Karpas-422 (cell line): ENCODE measurements at regions not wholly inside any gene's neighbourhood (a gene's known extent, or its start where the extent isn't known, plus 50 kb on each side); places are given as distances from the start of the nearest gene placed in this dataset.

Experiments
- DNase-seq: peaks from one replicate; pipeline ENCODE4 v3.0.0-alpha.2; 2015
- H2AFZ ChIP-seq: fragments of 200-600 bp; sonication (generic); 2 replicates; pipeline ENCODE4 v1.6.1; 2014; ENCODE audit warnings: antibody characterized with exemption, low read length, mixed read lengths
- H3K27ac ChIP-seq: fragments of 200-600 bp; sonication (generic); 2 replicates; pipeline ENCODE4 v1.5.1; 2014; ENCODE audit warnings: mild to moderate bottlenecking, low read length, moderate library complexity
- H3K27me3 ChIP-seq: fragments of 200-600 bp; sonication (generic); 2 replicates; pipeline ENCODE4 v1.6.1; 2014; ENCODE audit warnings: low read length, mixed read lengths
- H3K36me3 ChIP-seq: fragments of 200-600 bp; sonication (generic); 2 replicates; pipeline ENCODE4 v1.6.1; 2014; ENCODE audit warnings: low read length, mixed read lengths; ENCODE audit not compliant: insufficient read depth
- H3K4me1 ChIP-seq: fragments of 200-600 bp; sonication (generic); 2 replicates; pipeline ENCODE4 v1.6.1; 2014; ENCODE audit warnings: mild to moderate bottlenecking, low read length, mixed read lengths
- H3K4me2 ChIP-seq: fragments of 200-600 bp; sonication (generic); 2 replicates; pipeline ENCODE4 v1.6.1; 2014; ENCODE audit warnings: low read length, low read depth, mild to moderate bottlenecking; ENCODE audit not compliant: poor library complexity, severe bottlenecking
- H3K4me3 ChIP-seq: fragments of 200-600 bp; sonication (generic); 2 replicates; pipeline ENCODE4 v1.5.1; 2014; ENCODE audit warnings: mild to moderate bottlenecking, antibody characterized with exemption, low read length, mixed read lengths
- H3K79me2 ChIP-seq: fragments of 200-600 bp; sonication (generic); 2 replicates; pipeline ENCODE4 v1.6.1; 2014; ENCODE audit warnings: mild to moderate bottlenecking, low read length, mixed read lengths
- H3K9ac ChIP-seq: fragments of 200-600 bp; sonication (generic); 2 replicates; pipeline ENCODE4 v1.6.0; 2014; ENCODE audit warnings: low read length
- H3K9me2 ChIP-seq: fragments of 200-600 bp; sonication (generic), shearing (Covaris generic); replicated peaks from 2 replicates; pipeline ENCODE4 v1.6.0; 2014; ENCODE audit warnings: mild to moderate bottlenecking, low read length, moderate library complexity; ENCODE audit not compliant: insufficient read depth
- H3K9me3 ChIP-seq: fragments of 300-700, 200-600 bp; sonication (generic); 2 replicates; pipeline ENCODE4 v1.6.1; 2014; ENCODE audit warnings: low read length, mixed read lengths
- H4K20me1 ChIP-seq: fragments of 200-600 bp; sonication (generic); 2 replicates; pipeline ENCODE4 v1.6.1; 2014; ENCODE audit warnings: mild to moderate bottlenecking, antibody characterized with exemption, low read length, low read depth; ENCODE audit not compliant: insufficient read depth

- H3K27me3 ChIP-seq, result no peaks in the 10 kb centered on the region
- H3K79me2 ChIP-seq, result no peaks in the 10 kb centered on the region
- no peaks in the 10 kb centered on the region for H3K36me3 ChIP-seq
- H3K27ac ChIP-seq, result no peak overlapping the region
- no peaks in the 10 kb centered on the region; the same call in 1 of the 2 replicates for H3K9me2 ChIP-seq
- no peaks in the 10 kb centered on the region for H4K20me1 ChIP-seq
- no peak overlapping the region for H2AFZ ChIP-seq
- H3K4me2 ChIP-seq, result no peak overlapping the region
- H3K4me3 ChIP-seq, result no peak overlapping the region
- H3K9ac ChIP-seq, result no peak overlapping the region
- no peaks in the 10 kb centered on the region for H3K4me1 ChIP-seq
- H3K9me3 ChIP-seq, result no peaks in the 10 kb centered on the region
- DNase-seq, result no peak
Measured at GRCh38 chr3:117380631-117381030, 671.1 kb downstream of the TUSC7 start.

GRCh38 chr3:117393119-117393518 lies 683.5 kb downstream of the TUSC7 start:
- no peaks in the 10 kb centered on the region for H4K20me1 ChIP-seq
- H3K9me3 ChIP-seq, result no peaks in the 10 kb centered on the region
- H2AFZ ChIP-seq, result no peak overlapping the region
- no peak overlapping the region for H3K4me2 ChIP-seq
- no peak overlapping the region for H3K4me3 ChIP-seq
- H3K27ac ChIP-seq, result no peak overlapping the region
- H3K9ac ChIP-seq, result no peak overlapping the region
- H3K79me2 ChIP-seq, result no peaks in the 10 kb centered on the region
- no peaks in the 10 kb centered on the region for H3K4me1 ChIP-seq
- H3K9me2 ChIP-seq, result no peaks in the 10 kb centered on the region
- H3K27me3 ChIP-seq, result no peaks in the 10 kb centered on the region
- no peaks in the 10 kb centered on the region for H3K36me3 ChIP-seq
- DNase-seq, result no peak

- no peak overlapping the region for H3K4me2 ChIP-seq
- no peak overlapping the region for H2AFZ ChIP-seq
- H3K79me2 ChIP-seq, result no peaks in the 10 kb centered on the region
- H3K9me2 ChIP-seq, result no peaks in the 10 kb centered on the region
- no peaks in the 10 kb centered on the region for H3K27me3 ChIP-seq
- H3K27ac ChIP-seq, result no peak overlapping the region
- H3K4me3 ChIP-seq, result no peak overlapping the region
- no peaks in the 10 kb centered on the region for H3K4me1 ChIP-seq
- H4K20me1 ChIP-seq, result no peaks in the 10 kb centered on the region
- H3K36me3 ChIP-seq, result no peaks in the 10 kb centered on the region
- H3K9ac ChIP-seq, result no peak overlapping the region
- H3K9me3 ChIP-seq, result no peaks in the 10 kb centered on the region
- DNase-seq, result no peak
Measured at GRCh38 chr3:117398141-117398899, 688.7 kb downstream of the TUSC7 start.

- H3K4me1 ChIP-seq, result no peaks in the 10 kb centered on the region
- H3K4me3 ChIP-seq, result no peak overlapping the region
- no peak for DNase-seq
- H2AFZ ChIP-seq, result no peak overlapping the region
- no peaks in the 10 kb centered on the region for H3K36me3 ChIP-seq
- no peaks in the 10 kb centered on the region for H3K27me3 ChIP-seq
- no peaks in the 10 kb centered on the region for H3K9me2 ChIP-seq
- no peaks in the 10 kb centered on the region for H3K79me2 ChIP-seq
- H3K4me2 ChIP-seq, result no peak overlapping the region
- H3K9me3 ChIP-seq, result no peaks in the 10 kb centered on the region
- no peak overlapping the region for H3K9ac ChIP-seq
- no peaks in the 10 kb centered on the region for H4K20me1 ChIP-seq
- no peak overlapping the region for H3K27ac ChIP-seq
Measured at GRCh38 chr3:117399311-117400078, 689.9 kb downstream of the TUSC7 start.

- H3K4me1 ChIP-seq, result no peaks in the 10 kb centered on the region
- H4K20me1 ChIP-seq, result no peaks in the 10 kb centered on the region
- H3K36me3 ChIP-seq, result no peaks in the 10 kb centered on the region
- H3K4me3 ChIP-seq, result no peak overlapping the region
- no peak overlapping the region for H3K9ac ChIP-seq
- no peak for DNase-seq
- H3K4me2 ChIP-seq, result no peak overlapping the region
- H2AFZ ChIP-seq, result no peak overlapping the region
- no peak overlapping the region for H3K27ac ChIP-seq
- no peaks in the 10 kb centered on the region for H3K9me2 ChIP-seq
- no peaks in the 10 kb centered on the region for H3K9me3 ChIP-seq
- H3K79me2 ChIP-seq, result no peaks in the 10 kb centered on the region
- no peaks in the 10 kb centered on the region for H3K27me3 ChIP-seq
Measured at GRCh38 chr3:117400303-117400702, 690.7 kb downstream of the TUSC7 start.

- Histone ChIP-seq H3K27me3 (no peaks in the 10 kb centered on the region), H3K4me2 (no peak overlapping the region), H3K9me3 (no peaks in the 10 kb centered on the region), H3K36me3 (no peaks in the 10 kb centered on the region), H3K9me2 (no peaks in the 10 kb centered on the region), H3K9ac (no peak overlapping the region), H2AFZ (no peak overlapping the region), H3K27ac (no peak overlapping the region), H3K4me1 (no peaks in the 10 kb centered on the region), H3K79me2 (no peaks in the 10 kb centered on the region), H3K4me3 (no peak overlapping the region), H4K20me1 (no peaks in the 10 kb centered on the region)
- no peak for DNase-seq
Measured at GRCh38 chr3:117404141-117404540, 694.6 kb downstream of the TUSC7 start.

- no peaks in the 10 kb centered on the region for H3K9me3 ChIP-seq
- H3K4me2 ChIP-seq, result no peak overlapping the region
- DNase-seq, result no peak
- no peaks in the 10 kb centered on the region for H3K36me3 ChIP-seq
- H3K79me2 ChIP-seq, result no peaks in the 10 kb centered on the region
- H2AFZ ChIP-seq, result no peak overlapping the region
- no peak overlapping the region for H3K4me3 ChIP-seq
- H3K9ac ChIP-seq, result no peak overlapping the region
- H3K27me3 ChIP-seq, result no peaks in the 10 kb centered on the region
- no peak overlapping the region for H3K27ac ChIP-seq
- no peaks in the 10 kb centered on the region for H3K9me2 ChIP-seq
- no peaks in the 10 kb centered on the region for H4K20me1 ChIP-seq
- H3K4me1 ChIP-seq, result no peaks in the 10 kb centered on the region
Measured at GRCh38 chr3:117404730-117405129, 695.2 kb downstream of the TUSC7 start.

- H3K36me3 ChIP-seq, result no peaks in the 10 kb centered on the region
- no peak overlapping the region for H3K9ac ChIP-seq
- no peaks in the 10 kb centered on the region for H3K4me1 ChIP-seq
- H4K20me1 ChIP-seq, result no peaks in the 10 kb centered on the region
- H2AFZ ChIP-seq, result no peak overlapping the region
- no peak overlapping the region for H3K4me2 ChIP-seq
- no peaks in the 10 kb centered on the region for H3K9me3 ChIP-seq
- DNase-seq, result no peak
- no peak overlapping the region for H3K4me3 ChIP-seq
- H3K79me2 ChIP-seq, result no peaks in the 10 kb centered on the region
- no peaks in the 10 kb centered on the region for H3K27me3 ChIP-seq
- H3K27ac ChIP-seq, result no peak overlapping the region
- H3K9me2 ChIP-seq, result no peaks in the 10 kb centered on the region
Measured at GRCh38 chr3:117405359-117405758, 695.8 kb downstream of the TUSC7 start.
